ENCODE measurements at regions not wholly inside any gene's neighbourhood (a gene's known extent, or its start where the extent isn't known, plus 50 kb on each side); places are given as distances from the start of the nearest gene placed in this dataset.
"Not testable (repeated sequence)": the region's sequence is repeated elsewhere in the genome, so short reads cannot be mapped to it uniquely, and the experiment has no call there.

- no CpG with 5 or more reads among the region's 8 CpGs for WGBS (ENCODE audit: extremely low coverage, insufficient coverage, low lambda C conversion rate)
- no peak overlapping the region for H2BK15ac ChIP-seq (replicated peaks; ENCODE audit: low read depth)
- H3K4me3 ChIP-seq (ENCODE audit: low read length), result no peak overlapping the region
- H3K27me3 ChIP-seq (ENCODE audit: insufficient read depth, low read length, poor library complexity), result no peaks in the 10 kb centered on the region
- H3K27ac ChIP-seq (ENCODE audit: low read depth, low read length), result no peak overlapping the region
- H4K8ac ChIP-seq (ENCODE audit: low read depth, low read length), result no peak overlapping the region
- H3K9ac ChIP-seq (ENCODE audit: low read length), result no peak overlapping the region
- H3K36me3 ChIP-seq (ENCODE audit: control insufficient read depth, insufficient read depth, low read length), result no peaks in the 10 kb centered on the region
- H3K4me1 ChIP-seq (ENCODE audit: control insufficient read depth, low read depth, low read length), result no peaks in the 10 kb centered on the region
- H2AK5ac ChIP-seq (ENCODE audit: low read length), result no peak overlapping the region
- no peak overlapping the region for H3K4me2 ChIP-seq (ENCODE audit: low read length)
- no peak overlapping the region for H3K18ac ChIP-seq (ENCODE audit: low read length)
- no peak overlapping the region for H4K5ac ChIP-seq (ENCODE audit: low read length)
- no peak overlapping the region for H3K56ac ChIP-seq (ENCODE audit: low read length)
- no peak overlapping the region for H3K23ac ChIP-seq (ENCODE audit: low read length)
- no peak overlapping the region for H3K4ac ChIP-seq (ENCODE audit: low read depth, low read length)
- no peak overlapping the region for H2BK120ac ChIP-seq (ENCODE audit: low read depth, low read length)
- H3K79me2 ChIP-seq (ENCODE audit: control insufficient read depth, insufficient read depth, low read length), result no peaks in the 10 kb centered on the region
- H3K79me1 ChIP-seq (ENCODE audit: low read length), result no peaks in the 10 kb centered on the region
- H2BK5ac ChIP-seq (ENCODE audit: low read length), result no peak overlapping the region
- DNase-seq, result no peak
Measured at GRCh38 chr6:13868236-13868635, 53.9 kb upstream of the MCUR1 start.

GRCh38 chr6:13866301-13866700, 51.9 kb upstream of the MCUR1 start:
- no CpG with 5 or more reads among the region's 3 CpGs for WGBS (ENCODE audit: extremely low coverage, insufficient coverage, low lambda C conversion rate)

DNA sequence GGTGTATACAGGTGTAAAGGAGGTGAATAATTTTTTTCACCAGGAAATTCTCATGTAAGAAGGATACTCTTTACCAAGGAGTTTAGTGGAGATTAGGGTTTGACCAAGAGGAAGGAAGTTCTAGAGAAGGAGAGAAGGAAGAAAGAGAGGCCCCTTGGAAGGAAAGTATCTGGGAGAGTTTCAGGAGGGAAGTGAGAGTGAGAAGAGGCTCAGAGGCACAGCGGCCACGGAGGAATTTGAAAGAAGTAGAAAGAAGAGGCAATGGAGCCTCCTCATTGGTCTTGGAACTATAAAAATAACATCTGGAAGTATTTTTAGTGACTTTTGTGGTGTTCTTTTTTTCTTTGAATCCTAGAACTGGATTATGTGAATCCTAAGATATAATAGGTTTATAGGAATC, 50.8 kb upstream of the MCUR1 start:
- Histone ChIP-seq H2BK120ac (ENCODE audit: low read depth, low read length) (no peak overlapping the region), H3K56ac (ENCODE audit: low read length) (no peak overlapping the region), H4K5ac (ENCODE audit: low read length) (no peak overlapping the region), H2BK15ac (replicated peaks; ENCODE audit: low read depth) (no peak overlapping the region), H2AK5ac (ENCODE audit: low read length) (no peak overlapping the region), H3K36me3 (ENCODE audit: control insufficient read depth, insufficient read depth, low read length) (no peaks in the 10 kb centered on the region), H4K8ac (ENCODE audit: low read depth, low read length) (no peak overlapping the region), H3K23ac (ENCODE audit: low read length) (no peak overlapping the region), H3K4ac (ENCODE audit: low read depth, low read length) (no peak overlapping the region), H3K9ac (ENCODE audit: low read length) (no peak overlapping the region), H3K79me2 (ENCODE audit: control insufficient read depth, insufficient read depth, low read length) (no peaks in the 10 kb centered on the region), H3K79me1 (ENCODE audit: low read length) (no peaks in the 10 kb centered on the region), H3K27ac (ENCODE audit: low read depth, low read length) (no peak overlapping the region), H3K27me3 (ENCODE audit: insufficient read depth, low read length, poor library complexity) (no peaks in the 10 kb centered on the region), H3K4me2 (ENCODE audit: low read length) (no peak overlapping the region), H2BK5ac (ENCODE audit: low read length) (no peak overlapping the region), H3K4me3 (ENCODE audit: low read length) (no peak overlapping the region), H3K4me1 (ENCODE audit: control insufficient read depth, low read depth, low read length) (no peaks in the 10 kb centered on the region), H3K18ac (ENCODE audit: low read length) (no peak overlapping the region)
- WGBS (ENCODE audit: extremely low coverage, insufficient coverage, low lambda C conversion rate), result no CpG with 5 or more reads among the region's 2 CpGs
- DNase-seq, result no peak

More at GRCh38 chr6:13866301-13866700, 51.9 kb upstream of the MCUR1 start:
- H3K27ac ChIP-seq (ENCODE audit: low read depth, low read length), result no peak overlapping the region
- H3K23ac ChIP-seq (ENCODE audit: low read length), result no peak overlapping the region
- no peak overlapping the region for H3K9ac ChIP-seq (ENCODE audit: low read length)
- no peaks in the 10 kb centered on the region for H3K79me1 ChIP-seq (ENCODE audit: low read length)
- no peak overlapping the region for H3K4me3 ChIP-seq (ENCODE audit: low read length)
- H3K36me3 ChIP-seq (ENCODE audit: control insufficient read depth, insufficient read depth, low read length), result no peaks in the 10 kb centered on the region
- H3K56ac ChIP-seq (ENCODE audit: low read length), result no peak overlapping the region
- no peak overlapping the region for H4K5ac ChIP-seq (ENCODE audit: low read length)
- H3K27me3 ChIP-seq (ENCODE audit: insufficient read depth, low read length, poor library complexity), result no peaks in the 10 kb centered on the region
- no peak overlapping the region for H3K18ac ChIP-seq (ENCODE audit: low read length)
- no peak overlapping the region for H2AK5ac ChIP-seq (ENCODE audit: low read length)
- no peak overlapping the region for H4K8ac ChIP-seq (ENCODE audit: low read depth, low read length)
- H3K4me2 ChIP-seq (ENCODE audit: low read length), result no peak overlapping the region
- H3K4ac ChIP-seq (ENCODE audit: low read depth, low read length), result no peak overlapping the region
- H3K79me2 ChIP-seq (ENCODE audit: control insufficient read depth, insufficient read depth, low read length), result no peaks in the 10 kb centered on the region
- DNase-seq, result no peak
- no peaks in the 10 kb centered on the region for H3K4me1 ChIP-seq (ENCODE audit: control insufficient read depth, low read depth, low read length)
- no peak overlapping the region for H2BK15ac ChIP-seq (replicated peaks; ENCODE audit: low read depth)
- no peak overlapping the region for H2BK120ac ChIP-seq (ENCODE audit: low read depth, low read length)
- H2BK5ac ChIP-seq (ENCODE audit: low read length), result no peak overlapping the region

- not testable (repeated sequence) for H3K18ac ChIP-seq (ENCODE audit: low read length); H3K79me2 ChIP-seq (ENCODE audit: control insufficient read depth, insufficient read depth, low read length); H3K4me2 ChIP-seq (ENCODE audit: low read length); H3K56ac ChIP-seq (ENCODE audit: low read length); H2BK5ac ChIP-seq (ENCODE audit: low read length); H2BK120ac ChIP-seq (ENCODE audit: low read depth, low read length); H3K4me1 ChIP-seq (ENCODE audit: control insufficient read depth, low read depth, low read length); H3K27ac ChIP-seq (ENCODE audit: low read depth, low read length); H3K79me1 ChIP-seq (ENCODE audit: low read length); DNase-seq; H3K4ac ChIP-seq (ENCODE audit: low read depth, low read length); H2AK5ac ChIP-seq (ENCODE audit: low read length); H3K4me3 ChIP-seq (ENCODE audit: low read length); H3K36me3 ChIP-seq (ENCODE audit: control insufficient read depth, insufficient read depth, low read length); H2BK15ac ChIP-seq (replicated peaks; ENCODE audit: low read depth); H3K23ac ChIP-seq (ENCODE audit: low read length); H4K5ac ChIP-seq (ENCODE audit: low read length); H4K8ac ChIP-seq (ENCODE audit: low read depth, low read length); H3K27me3 ChIP-seq (ENCODE audit: insufficient read depth, low read length, poor library complexity); H3K9ac ChIP-seq (ENCODE audit: low read length)
- WGBS (ENCODE audit: extremely low coverage, insufficient coverage, low lambda C conversion rate), result no CpG with 5 or more reads among the region's 2 CpGs
Measured at GRCh38 chr6:13864669-13865068, 50.3 kb upstream of the MCUR1 start.

All from mesendoderm (in vitro differentiated cells).